Testis (tissue), 2 donors: ENCODE measurements at regions not wholly inside any gene's neighbourhood (a gene's known extent, or its start where the extent isn't known, plus 50 kb on each side); places are given as distances from the start of the nearest gene placed in this dataset.

Experiments used
- POLR2A ChIP-seq: fragments of 450-650 bp; IDR thresholded peaks from one replicate; pipeline ENCODE4 v1.6.1; 2017; ENCODE audit warnings: antibody characterized with exemption, mild to moderate bottlenecking, moderate library complexity
- TF ChIP-seq, protein P1 (sequence below), 3 experiments: fragments of 450-650 bp in 2 of 3; fragments of 200-600 bp in 1 of 3; sonication (generic) in 1 of 3; IDR thresholded peaks; one replicate each; pipeline ENCODE4 v1.5.1; 2016 to 2019; ENCODE audit warnings: antibody characterized with exemption in 3 of 3, mild to moderate bottlenecking in 2 of 3, moderate library complexity in 1 of 3

DNA sequence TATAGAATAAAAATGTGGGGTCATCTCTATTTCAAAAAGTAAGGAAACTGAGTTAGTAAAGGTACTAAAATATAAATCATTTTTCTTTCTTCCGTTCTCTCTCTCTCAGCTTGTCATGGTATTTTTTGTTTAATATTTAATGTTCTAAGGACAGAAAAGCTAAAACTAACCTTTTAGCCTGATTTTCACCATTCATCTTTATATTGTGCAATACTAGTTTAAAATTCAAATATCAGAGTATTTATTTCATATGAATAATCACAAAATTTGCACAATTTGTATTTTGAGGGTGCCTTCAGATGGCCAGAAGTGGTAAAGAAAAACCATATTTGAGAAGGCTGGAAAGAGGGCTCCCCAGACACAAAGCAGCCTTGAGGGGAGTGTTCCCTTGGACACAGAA, 197.6 kb upstream of the AR start:
- TF ChIP-seq, protein P1, sequence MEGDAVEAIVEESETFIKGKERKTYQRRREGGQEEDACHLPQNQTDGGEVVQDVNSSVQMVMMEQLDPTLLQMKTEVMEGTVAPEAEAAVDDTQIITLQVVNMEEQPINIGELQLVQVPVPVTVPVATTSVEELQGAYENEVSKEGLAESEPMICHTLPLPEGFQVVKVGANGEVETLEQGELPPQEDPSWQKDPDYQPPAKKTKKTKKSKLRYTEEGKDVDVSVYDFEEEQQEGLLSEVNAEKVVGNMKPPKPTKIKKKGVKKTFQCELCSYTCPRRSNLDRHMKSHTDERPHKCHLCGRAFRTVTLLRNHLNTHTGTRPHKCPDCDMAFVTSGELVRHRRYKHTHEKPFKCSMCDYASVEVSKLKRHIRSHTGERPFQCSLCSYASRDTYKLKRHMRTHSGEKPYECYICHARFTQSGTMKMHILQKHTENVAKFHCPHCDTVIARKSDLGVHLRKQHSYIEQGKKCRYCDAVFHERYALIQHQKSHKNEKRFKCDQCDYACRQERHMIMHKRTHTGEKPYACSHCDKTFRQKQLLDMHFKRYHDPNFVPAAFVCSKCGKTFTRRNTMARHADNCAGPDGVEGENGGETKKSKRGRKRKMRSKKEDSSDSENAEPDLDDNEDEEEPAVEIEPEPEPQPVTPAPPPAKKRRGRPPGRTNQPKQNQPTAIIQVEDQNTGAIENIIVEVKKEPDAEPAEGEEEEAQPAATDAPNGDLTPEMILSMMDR (IDR thresholded peaks at IDR 0.05) = no peak
- TF ChIP-seq POLR2A = no peak
